MCF 10A (cell line): ENCODE measurements at regions not wholly inside any gene's neighbourhood (a gene's known extent, or its start where the extent isn't known, plus 50 kb on each side); places are given as distances from the start of the nearest gene placed in this dataset.

Experiments
- BruUV-seq: library from RNA; stranded (reverse); fragments of 400-500 nt; replicated peaks from 2 replicates; lab custom pipeline; 2021; lab: Mats Ljungman, UMichigan
- CTCF ChIA-PET: fragments of 300-600 bp; sonication (Branson Sonifier 250); formaldehyde crosslinking; extraction: SDS; loops from one replicate; lab custom pipeline; 2021; ENCODE audit warnings: antibody characterized with exemption, inconsistent platforms; lab: Yijun Ruan, JAX
- POLR2A ChIA-PET: fragments of 300-600, 350-650 bp; sonication (Branson Sonifier 250); formaldehyde crosslinking; extraction: SDS; loops from one replicate; lab custom pipeline; 2020; ENCODE audit warnings: antibody characterized with exemption, inconsistent platforms; lab: Yijun Ruan, JAX
- DNase-seq: peaks from one replicate; pipeline ENCODE4 v3.0.0-alpha.2; 2018; ENCODE audit not compliant: unreplicated experiment
- H3K27ac Mint-ChIP-seq: one replicate; pipeline ENCODE4 v1.8.0; 2022; ENCODE audit warnings: mild to moderate bottlenecking, low read depth, mixed read lengths; ENCODE audit not compliant: unreplicated experiment
- H3K27me3 Mint-ChIP-seq: one replicate; pipeline ENCODE4 v1.8.0; 2022; ENCODE audit warnings: mixed read lengths; ENCODE audit not compliant: insufficient read depth, unreplicated experiment
- H3K36me3 Mint-ChIP-seq: one replicate; pipeline ENCODE4 v1.8.0; 2022; ENCODE audit warnings: mild to moderate bottlenecking, moderate library complexity, mixed read lengths; ENCODE audit not compliant: insufficient read depth, unreplicated experiment
- H3K4me1 Mint-ChIP-seq: one replicate; pipeline ENCODE4 v1.8.0; 2022; ENCODE audit warnings: mixed read lengths; ENCODE audit not compliant: insufficient read depth, unreplicated experiment
- H3K4me3 Mint-ChIP-seq: one replicate; pipeline ENCODE4 v1.8.0; 2022; ENCODE audit warnings: mild to moderate bottlenecking, moderate library complexity, mixed read lengths; ENCODE audit not compliant: unreplicated experiment
- H3K9me3 Mint-ChIP-seq: one replicate; pipeline ENCODE4 v1.8.0; 2022; ENCODE audit warnings: mixed read lengths; ENCODE audit not compliant: unreplicated experiment
- intact Hi-C: fragments of 100-400 bp; cut with micrococcal nuclease; formaldehyde crosslinking; loops from 2 replicates; pipeline ENCODE4 v1.14.1; 2022
- TF ChIP-seq, protein P1 (sequence below): fragments of 200-600 bp; IDR thresholded peaks from one replicate; pipeline ENCODE4 v1.8.0; 2022; ENCODE audit warnings: antibody characterized with exemption, mild to moderate bottlenecking; ENCODE audit not compliant: unreplicated experiment

DNA sequence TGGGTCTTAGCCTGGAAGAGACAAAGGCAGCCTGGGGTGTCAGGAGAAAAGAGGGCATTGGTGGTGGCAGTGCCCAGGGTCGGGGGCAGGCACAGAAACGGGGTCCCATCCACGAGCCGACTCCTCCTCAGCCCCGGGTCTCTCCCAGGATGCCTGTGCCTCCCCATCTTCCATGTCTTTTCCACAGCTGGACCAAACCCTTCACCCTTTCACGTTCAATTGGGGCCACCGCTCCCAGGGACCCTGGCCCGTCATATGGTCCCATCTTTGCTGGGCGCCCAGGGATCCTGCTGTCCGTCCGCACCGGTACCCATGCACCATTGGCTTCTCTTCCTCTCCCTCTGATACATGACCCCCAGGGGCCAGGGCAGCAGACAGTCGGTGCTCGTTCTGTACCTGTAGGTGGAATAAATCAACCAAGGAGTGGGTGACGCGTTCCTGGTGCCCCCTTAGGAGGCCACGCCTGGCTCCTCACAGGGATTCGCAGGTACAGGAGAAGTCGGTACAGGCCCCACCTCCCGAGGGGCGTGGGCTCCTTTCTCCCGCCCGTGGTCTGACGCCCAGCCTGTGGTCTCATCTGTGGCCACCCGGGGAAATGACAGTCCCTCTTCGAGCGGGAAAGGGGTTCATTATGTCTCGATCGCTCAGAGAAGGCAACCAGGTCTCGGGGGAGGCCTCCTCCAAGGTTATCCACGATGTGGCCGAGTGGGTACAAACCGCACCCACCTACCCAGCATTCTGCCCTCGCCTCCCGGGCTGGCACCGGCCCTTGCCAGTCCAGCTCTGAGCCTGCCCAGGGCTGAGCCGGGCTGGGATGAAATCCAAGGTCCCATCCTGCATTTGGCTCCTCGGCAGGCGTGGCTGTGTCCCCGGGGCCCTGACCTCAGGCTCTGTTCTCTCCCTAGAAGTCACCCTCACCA is 1493.6 kb downstream of the BRD1 start:
- TF ChIP-seq, protein P1, sequence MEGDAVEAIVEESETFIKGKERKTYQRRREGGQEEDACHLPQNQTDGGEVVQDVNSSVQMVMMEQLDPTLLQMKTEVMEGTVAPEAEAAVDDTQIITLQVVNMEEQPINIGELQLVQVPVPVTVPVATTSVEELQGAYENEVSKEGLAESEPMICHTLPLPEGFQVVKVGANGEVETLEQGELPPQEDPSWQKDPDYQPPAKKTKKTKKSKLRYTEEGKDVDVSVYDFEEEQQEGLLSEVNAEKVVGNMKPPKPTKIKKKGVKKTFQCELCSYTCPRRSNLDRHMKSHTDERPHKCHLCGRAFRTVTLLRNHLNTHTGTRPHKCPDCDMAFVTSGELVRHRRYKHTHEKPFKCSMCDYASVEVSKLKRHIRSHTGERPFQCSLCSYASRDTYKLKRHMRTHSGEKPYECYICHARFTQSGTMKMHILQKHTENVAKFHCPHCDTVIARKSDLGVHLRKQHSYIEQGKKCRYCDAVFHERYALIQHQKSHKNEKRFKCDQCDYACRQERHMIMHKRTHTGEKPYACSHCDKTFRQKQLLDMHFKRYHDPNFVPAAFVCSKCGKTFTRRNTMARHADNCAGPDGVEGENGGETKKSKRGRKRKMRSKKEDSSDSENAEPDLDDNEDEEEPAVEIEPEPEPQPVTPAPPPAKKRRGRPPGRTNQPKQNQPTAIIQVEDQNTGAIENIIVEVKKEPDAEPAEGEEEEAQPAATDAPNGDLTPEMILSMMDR, result no peak
- H3K27me3 Mint-ChIP-seq, result no peaks in the 10 kb centered on the region
- POLR2A ChIA-PET, result no interaction called here
- H3K9me3 Mint-ChIP-seq, result peaks cover 42% of the 10 kb centered on the region
- H3K36me3 Mint-ChIP-seq, result no peaks in the 10 kb centered on the region
- H3K4me1 Mint-ChIP-seq, result no peaks in the 10 kb centered on the region
- no peak overlapping the region for H3K27ac Mint-ChIP-seq
- no TSS peak for BruUV-seq
- intact Hi-C loops, result no loop called here
- CTCF ChIA-PET, result no interaction called here
- H3K4me3 Mint-ChIP-seq, result no peak overlapping the region
- no peak for DNase-seq

DNA sequence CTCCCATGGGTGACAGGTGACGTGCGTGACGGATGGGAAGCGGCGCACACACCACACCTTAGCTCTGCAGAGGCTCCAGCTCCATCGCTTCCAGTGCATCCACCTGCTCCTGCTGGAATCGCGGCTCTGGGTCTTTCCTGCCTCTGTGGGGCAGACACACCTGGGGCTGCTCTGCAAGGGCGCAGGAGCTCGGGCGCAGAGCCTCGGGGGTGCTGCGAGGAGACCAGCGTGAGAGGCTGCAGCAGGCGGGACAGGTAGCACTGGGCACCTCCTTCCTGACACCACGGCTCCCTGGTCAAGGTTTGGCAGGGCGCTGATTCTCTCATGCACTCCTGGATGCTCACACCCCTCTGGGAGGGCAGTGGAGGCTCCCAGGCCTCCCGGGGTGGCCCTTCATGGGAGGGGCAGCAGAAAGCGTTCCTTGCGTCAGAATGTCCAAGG is 1494.3 kb downstream of the BRD1 start:
- BruUV-seq, result no TSS peak
- Mint-ChIP-seq H3K27me3 (no peaks in the 10 kb centered on the region), H3K27ac (no peak overlapping the region), H3K4me3 (no peak overlapping the region), H3K36me3 (no peaks in the 10 kb centered on the region), H3K4me1 (no peaks in the 10 kb centered on the region), H3K9me3 (peaks cover 46% of the 10 kb centered on the region)
- DNase-seq, result no peak
- POLR2A ChIA-PET, result no interaction called here
- CTCF ChIA-PET, result no interaction called here
- TF ChIP-seq, protein P1, result no peak
- intact Hi-C loops, result no loop called here

DNA sequence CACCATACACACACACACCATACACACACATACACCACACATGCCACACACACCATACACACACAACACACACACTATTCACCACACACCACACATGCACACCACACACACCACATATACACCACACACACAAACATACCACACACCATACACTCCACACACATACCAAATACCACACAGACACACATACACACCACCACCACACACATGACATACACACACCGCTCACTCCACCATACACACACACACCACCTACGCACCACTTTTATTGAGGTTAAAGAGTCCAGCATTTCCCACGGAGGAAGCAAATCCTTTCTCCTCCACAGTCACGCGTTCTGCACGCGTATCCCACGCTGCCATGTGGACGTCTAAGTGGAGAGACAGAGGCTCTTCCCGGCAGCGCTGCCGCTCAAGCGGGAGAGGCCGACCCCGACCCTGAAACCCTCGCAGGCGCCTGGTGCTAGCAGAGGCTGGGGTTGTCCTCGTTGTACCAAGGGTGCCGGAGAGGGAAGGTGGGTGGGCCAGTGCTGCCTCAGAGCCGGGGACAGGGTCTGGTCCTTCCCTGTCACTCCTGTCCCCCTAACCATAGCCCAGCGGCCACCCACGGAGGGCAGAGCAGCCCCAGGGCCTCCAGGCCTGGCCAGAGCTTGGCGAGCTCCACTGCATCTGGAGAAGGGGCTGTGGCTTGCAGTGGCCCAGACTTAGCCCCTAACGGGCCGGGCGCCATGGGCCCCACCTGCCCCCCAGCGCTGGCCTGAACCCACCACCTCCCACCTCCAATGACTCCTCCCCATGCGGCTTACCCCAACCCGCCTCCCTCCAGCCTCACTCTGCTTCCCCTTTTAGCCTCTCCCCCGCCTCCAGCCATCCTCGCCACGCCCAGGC is 1495.0 kb downstream of the BRD1 start:
- Mint-ChIP-seq H3K36me3 (peaks cover 6% of the 10 kb centered on the region), H3K27ac (no peak overlapping the region), H3K27me3 (no peaks in the 10 kb centered on the region), H3K4me3 (no peak overlapping the region), H3K4me1 (no peaks in the 10 kb centered on the region), H3K9me3 (peaks cover 46% of the 10 kb centered on the region)
- no peak for DNase-seq
- intact Hi-C loops, result no loop called here
- no TSS peak for BruUV-seq
- TF ChIP-seq, protein P1, result no peak
- POLR2A ChIA-PET, result no interaction called here
- CTCF ChIA-PET, result no interaction called here

DNA sequence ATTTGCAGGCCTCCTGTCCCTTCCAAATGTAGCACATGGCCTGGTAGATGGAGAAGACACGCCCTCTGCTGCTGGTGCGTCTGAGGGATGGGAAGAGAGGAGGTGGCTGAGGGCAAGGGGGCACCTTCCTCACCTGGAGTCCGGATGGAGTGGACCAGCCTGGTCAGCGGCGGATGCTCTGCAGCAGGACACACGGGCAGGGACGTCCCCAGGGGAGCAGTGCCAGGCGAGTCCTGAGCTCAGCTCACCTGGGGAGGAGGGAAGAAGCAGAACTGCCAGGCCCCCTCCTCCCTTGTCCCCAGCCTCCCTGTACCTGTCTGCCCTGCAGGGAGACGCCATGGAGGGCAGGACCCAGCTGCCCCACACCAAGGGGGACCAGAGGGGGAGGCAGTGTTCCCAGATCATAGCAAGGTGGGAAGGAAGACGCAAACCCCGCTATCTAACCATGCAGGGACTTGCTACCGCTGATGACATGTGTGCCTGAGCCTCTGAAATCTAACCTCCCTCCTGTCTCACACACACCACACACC is 1495.9 kb downstream of the BRD1 start:
- no peaks in the 10 kb centered on the region for H3K4me1 Mint-ChIP-seq

More for the DNA sequence above, 1495.9 kb downstream of the BRD1 start:
- intact Hi-C loops, result no loop called here
- H3K27me3 Mint-ChIP-seq, result no peaks in the 10 kb centered on the region
- no TSS peak for BruUV-seq
- ChIA-PET POLR2A (no interaction called here), CTCF (no interaction called here)
- H3K4me3 Mint-ChIP-seq, result no peak overlapping the region
- H3K27ac Mint-ChIP-seq, result no peak overlapping the region
- DNase-seq, result no peak
- peaks cover 7% of the 10 kb centered on the region for H3K36me3 Mint-ChIP-seq
- TF ChIP-seq, protein P1, result no peak
- H3K9me3 Mint-ChIP-seq, result peaks cover 49% of the 10 kb centered on the region
